Liver (tissue), 8 donors: ENCODE measurements at regions not wholly inside any gene's neighbourhood (a gene's known extent, or its start where the extent isn't known, plus 50 kb on each side); places are given as distances from the start of the nearest gene placed in this dataset.

Experiments used
- DNase-seq: peaks from one replicate; pipeline ENCODE4 v3.0.0-alpha.2; 2017; ENCODE audit warnings: low spot score
- H3K27ac ChIP-seq, 2 donors: one replicate each; pipeline ENCODE4 v1.7.0; 2013; ENCODE audit warnings: inconsistent platforms in 2 of 2, low read length in 2 of 2, control low read depth in 1 of 2, low read depth in 1 of 2, mild to moderate bottlenecking in 1 of 2
- H3K27me3 ChIP-seq, 4 donors: one replicate each; pipeline versions ENCODE4 v1.6.1 to v1.7.0; 2013; ENCODE audit warnings: low read length in 3 of 4, inconsistent platforms in 1 of 4, mild to moderate bottlenecking in 1 of 4, moderate library complexity in 1 of 4; ENCODE audit not compliant: control insufficient read depth in 4 of 4, insufficient read depth in 4 of 4
- H3K36me3 ChIP-seq, 4 donors: one replicate each; pipeline versions ENCODE4 v1.6.1 to v1.7.0; 2013; ENCODE audit warnings: low read length in 3 of 4, mild to moderate bottlenecking in 3 of 4, low read depth in 1 of 4, moderate library complexity in 1 of 4; ENCODE audit not compliant: control insufficient read depth in 4 of 4, insufficient read depth in 3 of 4
- H3K4me1 ChIP-seq, 4 donors: one replicate each; pipeline versions ENCODE4 v1.6.1 to v1.7.0; 2013; ENCODE audit warnings: low read length in 3 of 4, mild to moderate bottlenecking in 3 of 4, moderate library complexity in 1 of 4; ENCODE audit not compliant: control insufficient read depth in 4 of 4, insufficient read depth in 4 of 4
- H3K4me3 ChIP-seq, 3 donors: one replicate each; pipeline versions ENCODE4 v1.6.1 to v1.7.0; 2013; ENCODE audit warnings: low read length in 3 of 3, control low read depth in 1 of 3, low read depth in 1 of 3, mild to moderate bottlenecking in 1 of 3
- H3K9ac ChIP-seq, 2 donors: one replicate each; pipeline ENCODE4 v1.7.0; 2013; ENCODE audit warnings: low read length in 2 of 2, mild to moderate bottlenecking in 2 of 2, moderate library complexity in 2 of 2, control low read depth in 1 of 2, low read depth in 1 of 2
- H3K9me3 ChIP-seq, 4 donors: one replicate each; pipeline versions ENCODE4 v1.6.1 to v1.7.0; 2013; ENCODE audit warnings: low read length in 3 of 4; ENCODE audit not compliant: control insufficient read depth in 4 of 4
- EGR1 ChIP-seq, 2 donors: IDR thresholded peaks; 2 replicates each; pipeline ENCODE4 v1.6.1; 2016 to 2018; ENCODE audit warnings: antibody characterized with exemption in 2 of 2, low read depth in 2 of 2
- FOXA1 ChIP-seq: IDR thresholded peaks from 2 replicates; pipeline ENCODE4 v1.6.1; 2016; ENCODE audit warnings: antibody characterized with exemption
- FOXA2 ChIP-seq: IDR thresholded peaks from 2 replicates; pipeline ENCODE4 v1.6.1; 2016; ENCODE audit warnings: antibody characterized with exemption
- GABPA ChIP-seq, 2 donors: IDR thresholded peaks in 1 of 2; conservative IDR thresholded peaks in 1 of 2; 2 replicates each; pipeline ENCODE4 v1.6.1; 2016; ENCODE audit warnings: antibody characterized with exemption in 2 of 2, mild to moderate bottlenecking in 1 of 2, moderate library complexity in 1 of 2
- HNF4A ChIP-seq, 2 donors: conservative IDR thresholded peaks; 2 replicates each; pipeline ENCODE4 v1.6.1; 2016; ENCODE audit warnings: antibody characterized with exemption in 2 of 2, mild to moderate bottlenecking in 2 of 2
- HNF4G ChIP-seq: IDR thresholded peaks from 2 replicates; pipeline ENCODE4 v1.6.1; 2016; ENCODE audit warnings: antibody characterized with exemption
- JUND ChIP-seq, 2 donors: IDR thresholded peaks; 2 replicates each; pipeline ENCODE4 v1.6.1; 2016; ENCODE audit warnings: antibody characterized with exemption in 2 of 2
- NR2F2 ChIP-seq: IDR thresholded peaks from 2 replicates; pipeline ENCODE4 v1.6.1; 2016; ENCODE audit warnings: antibody characterized with exemption
- RAD21 ChIP-seq, 2 donors: IDR thresholded peaks; 2 replicates each; pipeline ENCODE4 v1.6.1; 2016; ENCODE audit warnings: antibody characterized with exemption in 2 of 2, mild to moderate bottlenecking in 2 of 2
- RXRA ChIP-seq, 2 donors: IDR thresholded peaks; 2 replicates each; pipeline ENCODE4 v1.6.1; 2017 to 2018; ENCODE audit warnings: antibody characterized with exemption in 2 of 2, mild to moderate bottlenecking in 1 of 2
- SP1 ChIP-seq: IDR thresholded peaks from 2 replicates; pipeline ENCODE4 v1.6.1; 2018; ENCODE audit warnings: antibody characterized with exemption, mild to moderate bottlenecking
- TAF1 ChIP-seq: conservative IDR thresholded peaks from 2 replicates; pipeline ENCODE4 v1.6.1; 2016; ENCODE audit warnings: antibody characterized with exemption, mild to moderate bottlenecking
- YY1 ChIP-seq: IDR thresholded peaks from 2 replicates; pipeline ENCODE4 v1.6.1; 2016; ENCODE audit warnings: antibody characterized with exemption, mild to moderate bottlenecking
- WGBS: extraction: QIAGEN DNeasy Blood & Tissue Kit; methylation state at CpG from one replicate; pipeline ENCODE4 v1.1.7; 2013; 5-methylcytosine and 5-hydroxymethylcytosine counted together
- TF ChIP-seq, protein P1 (sequence below): IDR thresholded peaks from 2 replicates; pipeline ENCODE4 v1.6.1; 2016; ENCODE audit warnings: antibody characterized with exemption
- TF ChIP-seq, protein P2 (sequence below): IDR thresholded peaks from 2 replicates; pipeline ENCODE4 v1.6.1; 2016; ENCODE audit warnings: antibody characterized with exemption, mild to moderate bottlenecking
- TF ChIP-seq, protein P3 (sequence below): fragments of 150-350 bp; IDR thresholded peaks from 2 replicates; pipeline ENCODE4 v1.5.1; 2017; ENCODE audit warnings: improper control_type of control experiment, low read depth, low read length; ENCODE audit not compliant: missing input control
- TF ChIP-seq, protein P4 (sequence below): IDR thresholded peaks from 2 replicates; pipeline ENCODE4 v1.6.1; 2016; ENCODE audit warnings: antibody characterized with exemption
- TF ChIP-seq, protein P5 (sequence below): IDR thresholded peaks from 2 replicates; pipeline ENCODE4 v1.6.1; 2016; ENCODE audit warnings: antibody characterized with exemption
- donor health status: healthy.
- donor health status: healthy.
- donor health status: healthy.
- donor health status: healthy.
- donor health status: healthy.

DNA sequence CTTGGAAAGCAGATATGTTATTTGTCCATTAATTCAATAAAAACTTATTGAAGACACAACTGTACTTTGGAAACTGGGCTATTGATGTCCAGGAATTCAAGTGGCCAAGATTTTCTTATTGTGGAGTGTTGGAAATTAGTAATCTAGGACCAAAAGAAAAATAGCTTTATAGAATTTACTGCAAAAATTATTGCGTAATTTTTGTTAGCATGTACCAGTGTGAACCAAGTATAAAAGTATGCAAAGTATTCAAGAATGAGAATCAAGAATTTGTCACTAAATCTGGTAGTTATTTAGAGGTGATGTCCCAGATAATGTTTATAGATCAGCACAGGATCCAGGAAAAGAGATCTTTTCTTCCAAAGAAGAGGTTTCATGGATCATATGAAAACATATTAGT is 468.9 kb upstream of the CTSO start:
- no peaks in the 10 kb centered on the region for H3K36me3 ChIP-seq
- 85% methylated on average over 1 of the region's 1 CpG for WGBS
- H3K27me3 ChIP-seq = peaks cover 0 to 4% (median 0%) of the 10 kb centered on the region in 4 donors
- no peak overlapping the region for H3K9ac ChIP-seq
- no peak for DNase-seq
- no peak overlapping the region for H3K27ac ChIP-seq
- no peaks in the 10 kb centered on the region for H3K4me1 ChIP-seq
- H3K4me3 ChIP-seq = no peak overlapping the region
- H3K9me3 ChIP-seq = peaks cover 0 to 3% (median 0%) of the 10 kb centered on the region in 4 donors
- no peak for TF ChIP-seq HNF4G
- TF ChIP-seq JUND (IDR thresholded peaks at IDR 0.05) = no peak
- TF ChIP-seq FOXA1 = no peak
- TF ChIP-seq SP1 = no peak
- TF ChIP-seq FOXA2 = no peak
- TF ChIP-seq NR2F2 = no peak
- TF ChIP-seq GABPA (IDR thresholded peaks at IDR 0.05 in 1 of 2, conservative IDR thresholded peaks at IDR 0.05 in 1 of 2) = no peak
- no peak for TF ChIP-seq EGR1 (IDR thresholded peaks at IDR 0.05; ENCODE audit: low read depth in 2 of 2)
- TF ChIP-seq RAD21 (IDR thresholded peaks at IDR 0.05) = no peak
- no peak for TF ChIP-seq YY1
- TF ChIP-seq, protein P1, sequence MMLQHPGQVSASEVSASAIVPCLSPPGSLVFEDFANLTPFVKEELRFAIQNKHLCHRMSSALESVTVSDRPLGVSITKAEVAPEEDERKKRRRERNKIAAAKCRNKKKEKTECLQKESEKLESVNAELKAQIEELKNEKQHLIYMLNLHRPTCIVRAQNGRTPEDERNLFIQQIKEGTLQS = no peak
- TF ChIP-seq, protein P2, sequence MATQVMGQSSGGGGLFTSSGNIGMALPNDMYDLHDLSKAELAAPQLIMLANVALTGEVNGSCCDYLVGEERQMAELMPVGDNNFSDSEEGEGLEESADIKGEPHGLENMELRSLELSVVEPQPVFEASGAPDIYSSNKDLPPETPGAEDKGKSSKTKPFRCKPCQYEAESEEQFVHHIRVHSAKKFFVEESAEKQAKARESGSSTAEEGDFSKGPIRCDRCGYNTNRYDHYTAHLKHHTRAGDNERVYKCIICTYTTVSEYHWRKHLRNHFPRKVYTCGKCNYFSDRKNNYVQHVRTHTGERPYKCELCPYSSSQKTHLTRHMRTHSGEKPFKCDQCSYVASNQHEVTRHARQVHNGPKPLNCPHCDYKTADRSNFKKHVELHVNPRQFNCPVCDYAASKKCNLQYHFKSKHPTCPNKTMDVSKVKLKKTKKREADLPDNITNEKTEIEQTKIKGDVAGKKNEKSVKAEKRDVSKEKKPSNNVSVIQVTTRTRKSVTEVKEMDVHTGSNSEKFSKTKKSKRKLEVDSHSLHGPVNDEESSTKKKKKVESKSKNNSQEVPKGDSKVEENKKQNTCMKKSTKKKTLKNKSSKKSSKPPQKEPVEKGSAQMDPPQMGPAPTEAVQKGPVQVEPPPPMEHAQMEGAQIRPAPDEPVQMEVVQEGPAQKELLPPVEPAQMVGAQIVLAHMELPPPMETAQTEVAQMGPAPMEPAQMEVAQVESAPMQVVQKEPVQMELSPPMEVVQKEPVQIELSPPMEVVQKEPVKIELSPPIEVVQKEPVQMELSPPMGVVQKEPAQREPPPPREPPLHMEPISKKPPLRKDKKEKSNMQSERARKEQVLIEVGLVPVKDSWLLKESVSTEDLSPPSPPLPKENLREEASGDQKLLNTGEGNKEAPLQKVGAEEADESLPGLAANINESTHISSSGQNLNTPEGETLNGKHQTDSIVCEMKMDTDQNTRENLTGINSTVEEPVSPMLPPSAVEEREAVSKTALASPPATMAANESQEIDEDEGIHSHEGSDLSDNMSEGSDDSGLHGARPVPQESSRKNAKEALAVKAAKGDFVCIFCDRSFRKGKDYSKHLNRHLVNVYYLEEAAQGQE = no peak
- TF ChIP-seq, protein P3, sequence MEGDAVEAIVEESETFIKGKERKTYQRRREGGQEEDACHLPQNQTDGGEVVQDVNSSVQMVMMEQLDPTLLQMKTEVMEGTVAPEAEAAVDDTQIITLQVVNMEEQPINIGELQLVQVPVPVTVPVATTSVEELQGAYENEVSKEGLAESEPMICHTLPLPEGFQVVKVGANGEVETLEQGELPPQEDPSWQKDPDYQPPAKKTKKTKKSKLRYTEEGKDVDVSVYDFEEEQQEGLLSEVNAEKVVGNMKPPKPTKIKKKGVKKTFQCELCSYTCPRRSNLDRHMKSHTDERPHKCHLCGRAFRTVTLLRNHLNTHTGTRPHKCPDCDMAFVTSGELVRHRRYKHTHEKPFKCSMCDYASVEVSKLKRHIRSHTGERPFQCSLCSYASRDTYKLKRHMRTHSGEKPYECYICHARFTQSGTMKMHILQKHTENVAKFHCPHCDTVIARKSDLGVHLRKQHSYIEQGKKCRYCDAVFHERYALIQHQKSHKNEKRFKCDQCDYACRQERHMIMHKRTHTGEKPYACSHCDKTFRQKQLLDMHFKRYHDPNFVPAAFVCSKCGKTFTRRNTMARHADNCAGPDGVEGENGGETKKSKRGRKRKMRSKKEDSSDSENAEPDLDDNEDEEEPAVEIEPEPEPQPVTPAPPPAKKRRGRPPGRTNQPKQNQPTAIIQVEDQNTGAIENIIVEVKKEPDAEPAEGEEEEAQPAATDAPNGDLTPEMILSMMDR = no peak

DNA sequence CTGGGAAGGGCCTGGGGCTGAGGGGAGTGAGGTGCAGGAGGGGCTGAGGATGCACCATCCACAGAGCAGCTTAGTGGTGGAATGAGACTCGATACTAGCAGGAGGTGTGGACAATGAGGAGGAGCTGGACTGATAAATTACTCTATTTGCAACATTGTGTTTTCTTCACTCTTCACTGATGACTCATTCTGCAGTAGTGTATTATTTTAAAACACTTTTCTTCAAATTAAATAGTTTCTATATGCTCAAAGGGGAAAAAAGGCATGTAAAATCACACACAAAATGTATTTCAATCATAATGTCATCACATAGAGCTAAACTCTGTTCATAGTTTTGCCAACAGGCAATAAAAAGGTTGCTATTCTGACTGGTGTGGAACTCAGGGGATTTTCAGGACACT is 467.0 kb upstream of the CTSO start:
- DNase-seq = no peak
- H3K27me3 ChIP-seq = no peaks in the 10 kb centered on the region
- WGBS = 67% methylated on average over 1 of the region's 1 CpG
- TF ChIP-seq GABPA (IDR thresholded peaks at IDR 0.05 in 1 of 2, conservative IDR thresholded peaks at IDR 0.05 in 1 of 2) (no peak), HNF4A (conservative IDR thresholded peaks at IDR 0.05) (no peak), FOXA1 (no peak), SP1 (no peak), RAD21 (IDR thresholded peaks at IDR 0.05) (no peak), TAF1 (no peak), NR2F2 (no peak), HNF4G (no peak), FOXA2 (no peak), RXRA (IDR thresholded peaks at IDR 0.05) (no peak), EGR1 (IDR thresholded peaks at IDR 0.05; ENCODE audit: low read depth in 2 of 2) (no peak)
- TF ChIP-seq, protein P4, sequence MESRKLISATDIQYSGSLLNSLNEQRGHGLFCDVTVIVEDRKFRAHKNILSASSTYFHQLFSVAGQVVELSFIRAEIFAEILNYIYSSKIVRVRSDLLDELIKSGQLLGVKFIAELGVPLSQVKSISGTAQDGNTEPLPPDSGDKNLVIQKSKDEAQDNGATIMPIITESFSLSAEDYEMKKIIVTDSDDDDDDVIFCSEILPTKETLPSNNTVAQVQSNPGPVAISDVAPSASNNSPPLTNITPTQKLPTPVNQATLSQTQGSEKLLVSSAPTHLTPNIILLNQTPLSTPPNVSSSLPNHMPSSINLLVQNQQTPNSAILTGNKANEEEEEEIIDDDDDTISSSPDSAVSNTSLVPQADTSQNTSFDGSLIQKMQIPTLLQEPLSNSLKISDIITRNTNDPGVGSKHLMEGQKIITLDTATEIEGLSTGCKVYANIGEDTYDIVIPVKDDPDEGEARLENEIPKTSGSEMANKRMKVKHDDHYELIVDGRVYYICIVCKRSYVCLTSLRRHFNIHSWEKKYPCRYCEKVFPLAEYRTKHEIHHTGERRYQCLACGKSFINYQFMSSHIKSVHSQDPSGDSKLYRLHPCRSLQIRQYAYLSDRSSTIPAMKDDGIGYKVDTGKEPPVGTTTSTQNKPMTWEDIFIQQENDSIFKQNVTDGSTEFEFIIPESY = no peak
- TF ChIP-seq, protein P2 = no peak
- TF ChIP-seq, protein P1 = no peak
- TF ChIP-seq, protein P5, sequence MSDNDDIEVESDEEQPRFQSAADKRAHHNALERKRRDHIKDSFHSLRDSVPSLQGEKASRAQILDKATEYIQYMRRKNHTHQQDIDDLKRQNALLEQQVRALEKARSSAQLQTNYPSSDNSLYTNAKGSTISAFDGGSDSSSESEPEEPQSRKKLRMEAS = no peak
- TF ChIP-seq, protein P3 = no peak

More for the DNA sequence above, 467.0 kb upstream of the CTSO start:
- H3K4me3 ChIP-seq = no peak overlapping the region
- H3K4me1 ChIP-seq = no peaks in the 10 kb centered on the region
- H3K36me3 ChIP-seq = no peaks in the 10 kb centered on the region
- H3K9ac ChIP-seq = no peak overlapping the region
- H3K9me3 ChIP-seq = peaks cover 0 to 3% (median 0%) of the 10 kb centered on the region in 4 donors
- H3K27ac ChIP-seq = no peak overlapping the region
